K562 (cell line): ENCODE measurements at regions not wholly inside any gene's neighbourhood (a gene's known extent, or its start where the extent isn't known, plus 50 kb on each side); places are given as distances from the start of the nearest gene placed in this dataset.

ENCODE experiments used
- ATAC-seq: fragments of 200-7000 bp; cut with Tn5 transposase; 3 replicates; pipeline ENCODE4 v1.9.1; 2020; ENCODE audit warnings: moderate library complexity
- BruUV-seq: library from RNA; stranded (reverse); fragments of 400-500 nt; replicated peaks from 2 replicates; lab custom pipeline; 2021; lab: Mats Ljungman, UMichigan
- CTCF ChIA-PET: fragments of 300-600 bp; formaldehyde crosslinking; extraction: SDS; loops from one replicate; lab custom pipeline; 2021; ENCODE audit warnings: low intra/inter-chr PET ratio; lab: Yijun Ruan, JAX
- POLR2A ChIA-PET: fragments of 300-600, 350-650 bp; sonication (Branson Sonifier 250); formaldehyde crosslinking; extraction: SDS; loops from one replicate; lab custom pipeline; 2021; ENCODE audit warnings: antibody characterized with exemption, inconsistent platforms; lab: Yijun Ruan, JAX
- DNase-seq, 4 experiments: peaks; one replicate each; pipeline versions ENCODE4 v3.0.0 to v3.0.0-alpha.2; 2011 to 2018; ENCODE audit warnings: low spot score in 3 of 4, mixed read lengths in 3 of 4; ENCODE audit errors: extremely low read depth in 1 of 4
- FAIRE-seq: peaks from 2 replicates; lab custom pipeline; 2011; peaks lifted over from hg19 to GRCh38; lab: Jason Lieb, UNC
- H2AFZ ChIP-seq: 2 replicates; pipeline ENCODE4 v1.6.0; 2011; ENCODE audit warnings: low read depth, low read length, control low read depth, inconsistent platforms
- H3K27ac ChIP-seq: fragments of 200-600 bp; 3 replicates; pipeline ENCODE4 v1.8.0; 2011; ENCODE audit warnings: low read depth, mild to moderate bottlenecking, control low read depth, inconsistent platforms, low read length, moderate library complexity, mixed read lengths; ENCODE audit errors: extremely low read depth
- H3K27me3 ChIP-seq, 2 experiments: fragments of 300-600 bp in 1 of 2; 2 replicates in 1 of 2; 3 replicates in 1 of 2; pipeline versions ENCODE4 v1.6.0 to v1.8.0; 2011; ENCODE audit warnings: inconsistent platforms in 2 of 2, low read length in 2 of 2, mild to moderate bottlenecking in 1 of 2, mixed read lengths in 1 of 2, moderate library complexity in 1 of 2; ENCODE audit not compliant: control insufficient read depth in 2 of 2, insufficient read depth in 2 of 2
- H3K36me3 ChIP-seq: fragments of 300-600 bp; 3 replicates; pipeline ENCODE4 v1.8.0; 2011; ENCODE audit warnings: mild to moderate bottlenecking, low read length, inconsistent platforms; ENCODE audit not compliant: control insufficient read depth, insufficient read depth
- H3K4me1 ChIP-seq, 2 experiments: fragments of 200-600 bp in 1 of 2; replicated peaks in 1 of 2; 2 replicates in 1 of 2; 3 replicates in 1 of 2; pipeline versions ENCODE4 v1.5.1 to v1.8.0; 2011; ENCODE audit warnings: inconsistent platforms in 2 of 2, low read length in 2 of 2, mild to moderate bottlenecking in 1 of 2, mixed read lengths in 1 of 2, moderate library complexity in 1 of 2; ENCODE audit not compliant: control insufficient read depth in 2 of 2, insufficient read depth in 2 of 2
- H3K4me2 ChIP-seq: 2 replicates; pipeline ENCODE4 v1.6.1; 2011; ENCODE audit warnings: low read length, control low read depth, inconsistent platforms, mixed read lengths; ENCODE audit not compliant: insufficient read depth
- H3K4me3 ChIP-seq: fragments of 200-600 bp; sonication (generic), shearing (Covaris generic); 2 replicates; pipeline ENCODE4 v1.5.1; 2016; ENCODE audit warnings: control low read depth, inconsistent platforms
- H3K79me2 ChIP-seq: fragments of 200-600 bp; 3 replicates; pipeline ENCODE4 v1.8.0; 2011; ENCODE audit warnings: low read length, inconsistent platforms; ENCODE audit not compliant: control insufficient read depth, insufficient read depth
- H3K9ac ChIP-seq, 2 experiments: 2 replicates each; pipeline versions ENCODE4 v1.6.0 to v1.6.1; 2011; ENCODE audit warnings: low read depth in 2 of 2, low read length in 2 of 2, control low read depth in 1 of 2, inconsistent platforms in 1 of 2, mild to moderate bottlenecking in 1 of 2, mixed read lengths in 1 of 2; ENCODE audit not compliant: insufficient read depth in 1 of 2
- H3K9me1 ChIP-seq: one replicate; pipeline ENCODE4 v1.6.0; 2011; ENCODE audit warnings: inconsistent platforms, mild to moderate bottlenecking, low read length, moderate library complexity; ENCODE audit not compliant: control insufficient read depth, insufficient read depth
- H3K9me3 ChIP-seq: replicated peaks from 2 replicates; pipeline ENCODE4 v1.5.1; 2011; ENCODE audit warnings: low read depth, low read length, inconsistent platforms; ENCODE audit not compliant: control insufficient read depth, insufficient read depth
- H4K20me1 ChIP-seq: replicated peaks from 2 replicates; pipeline ENCODE4 v1.6.1; 2011; ENCODE audit warnings: low read length, inconsistent platforms, mixed read lengths; ENCODE audit not compliant: control insufficient read depth, insufficient read depth
- ARNT ChIP-seq, 2 experiments: fragments of 450-650 bp; IDR thresholded peaks; 2 replicates each; pipeline ENCODE4 v1.6.1; 2016; ENCODE audit warnings: mild to moderate bottlenecking in 1 of 2
- CBFB ChIP-seq: sonication (generic); formaldehyde crosslinking; IDR thresholded peaks from 2 replicates; pipeline ENCODE4 v1.4.0; 2020; ENCODE audit warnings: mild to moderate bottlenecking, missing genetic modification reagents
- E2F4 ChIP-seq: sonication (generic); formaldehyde crosslinking; IDR thresholded peaks from 2 replicates; pipeline ENCODE4 v1.8.0; 2022; ENCODE audit warnings: mild to moderate bottlenecking, low read depth, missing genetic modification reagents
- MAFK ChIP-seq: IDR thresholded peaks from 2 replicates; pipeline ENCODE4 v1.6.1; 2011; ENCODE audit warnings: low read length, improper control_type of control experiment
- MITF ChIP-seq: IDR thresholded peaks from 2 replicates; pipeline ENCODE4 v1.6.1; 2014; ENCODE audit warnings: antibody characterized with exemption
- NEUROD1 ChIP-seq: fragments of 150-350 bp; IDR thresholded peaks from 2 replicates; pipeline ENCODE4 v1.6.1; 2014; ENCODE audit warnings: borderline replicate concordance, low read length, low read depth; ENCODE audit not compliant: partially characterized antibody
- POLR2H ChIP-seq: IDR thresholded peaks from 2 replicates; pipeline ENCODE4 v1.6.1; 2016; ENCODE audit warnings: missing genetic modification characterization, low read depth, mild to moderate bottlenecking, control low read depth, missing compliant biosample characterization, moderate library complexity
- TCFL5 ChIP-seq: fragments of 250-450 bp; sonication (Bioruptor Pico); conservative IDR thresholded peaks from 2 replicates; pipeline ENCODE4 v1.6.1; 2021; ENCODE audit warnings: mild to moderate bottlenecking, moderate library complexity, matching md5 sums
- TFE3 ChIP-seq: fragments of 450-650 bp; formaldehyde crosslinking; IDR thresholded peaks from 2 replicates; pipeline ENCODE4 v1.4.0; 2020; ENCODE audit warnings: mild to moderate bottlenecking, mixed read lengths
- ZBTB12 ChIP-seq: fragments of 250-450 bp; sonication (Bioruptor Pico); IDR thresholded peaks from 2 replicates; pipeline ENCODE4 v1.4.0; 2020
- ZNF324 ChIP-seq: fragments of 250-450 bp; sonication (Bioruptor Pico); IDR thresholded peaks from 2 replicates; pipeline ENCODE4 v1.4.0; 2020; ENCODE audit warnings: mild to moderate bottlenecking
- ZNF436 ChIP-seq: fragments of 250-450, 450-650 bp; sonication (Bioruptor Pico); formaldehyde crosslinking; IDR thresholded peaks from 2 replicates; pipeline ENCODE4 v1.7.0; 2020; ENCODE audit warnings: mild to moderate bottlenecking
- WGBS: fragments of 100-300 bp; shearing (Covaris generic); methylation state at CpG from one replicate; pipeline ENCODE4 v1.1.6; 2016; ENCODE audit warnings: low coverage, mixed read lengths; ENCODE audit not compliant: insufficient coverage; ENCODE audit errors: missing lambda C conversion rate; 5-methylcytosine and 5-hydroxymethylcytosine counted together
- in situ Hi-C: fragments of 300-500 bp; cut with MboI; formaldehyde crosslinking; loops from 4 replicates; pipeline ENCODE4 v1.15.0; 2018; ENCODE audit warnings: inconsistent platforms, mixed read lengths
- intact Hi-C: fragments of 100-400 bp; cut with micrococcal nuclease; formaldehyde crosslinking; loops from 2 replicates; pipeline ENCODE4 v1.14.2; 2022

GRCh38 chr7:40964610-40965009, 738.3 kb downstream of the INHBA start:
- no peak overlapping the region for H3K4me3 ChIP-seq
- POLR2A ChIA-PET = no interaction called here
- TF ChIP-seq CBFB = no peak
- no peak for TF ChIP-seq POLR2H
- no peak for TF ChIP-seq ARNT (IDR thresholded peaks at IDR 0.05)
- TF ChIP-seq TFE3 (CRISPR knock-in tag) = peak; percentile 18
- TF ChIP-seq, all 486 proteins: peak for 1
- in situ Hi-C loops = no loop called here
- Histone ChIP-seq H2AFZ (no peak overlapping the region), H3K27me3 (no peaks in the 10 kb centered on the region), H3K4me1 (no peaks in the 10 kb centered on the region), H3K27ac (no peak overlapping the region), H3K36me3 (no peaks in the 10 kb centered on the region), H3K9me1 (no peaks in the 10 kb centered on the region), H3K4me2 (no peak overlapping the region), H3K79me2 (no peaks in the 10 kb centered on the region), H3K9me3 (no peaks in the 10 kb centered on the region; the same call in 1 of the 2 replicates), H3K9ac (no peak overlapping the region), H4K20me1 (no peaks in the 10 kb centered on the region)
- DNase-seq (no peak), FAIRE-seq (no peak), ATAC-seq (no peak)
- CTCF ChIA-PET = no interaction called here
- intact Hi-C loops = no loop called here
- no TSS peak for BruUV-seq
- WGBS = 0% methylated on average over 2 of the region's 2 CpGs

- DNase-seq = no peak
- POLR2A ChIA-PET = no interaction called here
- WGBS = 0% methylated on average over 1 of the region's 1 CpG
- no peaks in the 10 kb centered on the region for H3K4me1 ChIP-seq
- H3K4me2 ChIP-seq = no peak overlapping the region
- BruUV-seq = no TSS peak
- H3K27ac ChIP-seq = no peak overlapping the region
- H3K9ac ChIP-seq = no peak overlapping the region
- H3K9me1 ChIP-seq = no peaks in the 10 kb centered on the region
- H3K79me2 ChIP-seq = no peaks in the 10 kb centered on the region
- no peak overlapping the region for H3K4me3 ChIP-seq
- CTCF ChIA-PET = no interaction called here
- in situ Hi-C loops (no loop called here), intact Hi-C loops (no loop called here)
- no peak for ATAC-seq
- no peaks in the 10 kb centered on the region for H3K27me3 ChIP-seq
- FAIRE-seq = no peak
- H2AFZ ChIP-seq = no peak overlapping the region
- H4K20me1 ChIP-seq = no peaks in the 10 kb centered on the region
- no peaks in the 10 kb centered on the region; the same call in 1 of the 2 replicates for H3K9me3 ChIP-seq
- H3K36me3 ChIP-seq = no peaks in the 10 kb centered on the region
- TF ChIP-seq ZNF324 (CRISPR knock-in tag) (no peak), ZBTB12 (CRISPR knock-in tag) (no peak), MITF (no peak), MAFK (no peak), NEUROD1 (no peak), ZNF436 (CRISPR knock-in tag) (no peak), E2F4 (CRISPR knock-in tag) (no peak), TCFL5 (CRISPR knock-in tag) (no peak)
Observed at GRCh38 chr7:40959955-40960354, 742.9 kb downstream of the INHBA start.
